Testis (tissue), 2 donors: ENCODE measurements at regions not wholly inside any gene's neighbourhood (a gene's known extent, or its start where the extent isn't known, plus 50 kb on each side); places are given as distances from the start of the nearest gene placed in this dataset.
A peak's percentile ranks its signal among the peaks of the same experiment; 100 is the strongest.

Source experiments
- DNase-seq: peaks from one replicate; pipeline ENCODE4 v3.0.0-alpha.2; 2019
- H3K27ac ChIP-seq, 2 donors: fragments of 200-600 bp; sonication (generic); one replicate each; pipeline ENCODE4 v1.5.1; 2019
- H3K27me3 ChIP-seq: fragments of 200-600 bp; sonication (generic); one replicate; pipeline ENCODE4 v1.5.1; 2019
- H3K36me3 ChIP-seq: fragments of 200-600 bp; sonication (generic); one replicate; pipeline ENCODE4 v1.5.1; 2017; ENCODE audit warnings: low read depth; ENCODE audit errors: missing control alignments
- H3K4me1 ChIP-seq: fragments of 200-600 bp; sonication (generic); one replicate; pipeline ENCODE4 v1.5.1; 2019
- H3K4me3 ChIP-seq, 2 donors: fragments of 200-600 bp; sonication (generic); one replicate each; pipeline ENCODE4 v1.5.1; 2017 to 2019
- H3K9me3 ChIP-seq: fragments of 200-600 bp; sonication (generic); one replicate; pipeline ENCODE4 v1.5.1; 2017
- POLR2A ChIP-seq: fragments of 450-650 bp; IDR thresholded peaks from one replicate; pipeline ENCODE4 v1.6.1; 2017; ENCODE audit warnings: antibody characterized with exemption, mild to moderate bottlenecking, moderate library complexity
- WGBS, 2 donors: methylation state at CpG; one replicate each; pipeline ENCODE4 v1.1.5; 2018; 5-methylcytosine and 5-hydroxymethylcytosine counted together
- intact Hi-C: fragments of 100-400 bp; cut with DNase I; formaldehyde crosslinking; loops from one replicate; pipeline ENCODE4 v1.15.1; 2023; ENCODE audit warnings: low total_unique reads
- TF ChIP-seq, protein P1 (sequence below), 3 experiments: fragments of 450-650 bp in 2 of 3; fragments of 200-600 bp in 1 of 3; sonication (generic) in 1 of 3; IDR thresholded peaks; one replicate each; pipeline ENCODE4 v1.5.1; 2016 to 2019; ENCODE audit warnings: antibody characterized with exemption in 3 of 3, mild to moderate bottlenecking in 2 of 3, moderate library complexity in 1 of 3

GRCh38 chr3:176816937-176817336, 380.3 kb downstream of the TBL1XR1 start:
- intact Hi-C loops = no loop called here
- no peaks in the 10 kb centered on the region for H3K4me1 ChIP-seq
- peak overlapping the region; percentile 26 to 42 for H3K4me3 ChIP-seq
- no peaks in the 10 kb centered on the region for H3K27me3 ChIP-seq
- no peak overlapping the region for H3K27ac ChIP-seq
- 69 to 78% methylated on average over 18 of the region's 18 CpGs for WGBS, 2 donors
- no peak for TF ChIP-seq POLR2A
- DNase-seq = peak; percentile 82
- no peaks in the 10 kb centered on the region for H3K9me3 ChIP-seq
- H3K36me3 ChIP-seq = no peaks in the 10 kb centered on the region

DNA sequence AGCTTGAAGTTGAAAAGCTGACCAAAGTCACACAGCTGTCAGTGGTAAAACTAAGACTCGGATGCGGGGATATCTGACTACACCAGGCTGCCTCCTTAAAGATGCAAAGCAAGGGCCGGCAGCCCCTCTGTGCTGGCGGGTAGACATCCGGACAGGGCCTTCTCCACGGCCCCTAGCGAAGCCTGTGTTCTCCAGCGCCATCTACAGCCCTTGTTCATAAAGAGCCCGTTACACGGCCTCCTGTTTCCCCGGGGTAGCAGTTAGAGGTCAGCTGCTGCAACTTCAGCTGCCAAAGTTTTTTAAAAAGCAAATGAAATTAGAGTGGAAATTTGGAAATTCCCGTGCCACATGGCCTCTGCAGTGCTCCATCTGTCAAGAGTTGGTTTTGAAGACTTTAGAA, 383.0 kb downstream of the TBL1XR1 start:
- no peaks in the 10 kb centered on the region for H3K4me1 ChIP-seq
- intact Hi-C loops = no loop called here
- 12 to 21% methylated on average over 10 to 12 of the region's 12 CpGs for WGBS, 2 donors
- no peak overlapping the region for H3K27ac ChIP-seq
- DNase-seq = peak; percentile 79
- TF ChIP-seq POLR2A = no peak
- TF ChIP-seq, protein P1, sequence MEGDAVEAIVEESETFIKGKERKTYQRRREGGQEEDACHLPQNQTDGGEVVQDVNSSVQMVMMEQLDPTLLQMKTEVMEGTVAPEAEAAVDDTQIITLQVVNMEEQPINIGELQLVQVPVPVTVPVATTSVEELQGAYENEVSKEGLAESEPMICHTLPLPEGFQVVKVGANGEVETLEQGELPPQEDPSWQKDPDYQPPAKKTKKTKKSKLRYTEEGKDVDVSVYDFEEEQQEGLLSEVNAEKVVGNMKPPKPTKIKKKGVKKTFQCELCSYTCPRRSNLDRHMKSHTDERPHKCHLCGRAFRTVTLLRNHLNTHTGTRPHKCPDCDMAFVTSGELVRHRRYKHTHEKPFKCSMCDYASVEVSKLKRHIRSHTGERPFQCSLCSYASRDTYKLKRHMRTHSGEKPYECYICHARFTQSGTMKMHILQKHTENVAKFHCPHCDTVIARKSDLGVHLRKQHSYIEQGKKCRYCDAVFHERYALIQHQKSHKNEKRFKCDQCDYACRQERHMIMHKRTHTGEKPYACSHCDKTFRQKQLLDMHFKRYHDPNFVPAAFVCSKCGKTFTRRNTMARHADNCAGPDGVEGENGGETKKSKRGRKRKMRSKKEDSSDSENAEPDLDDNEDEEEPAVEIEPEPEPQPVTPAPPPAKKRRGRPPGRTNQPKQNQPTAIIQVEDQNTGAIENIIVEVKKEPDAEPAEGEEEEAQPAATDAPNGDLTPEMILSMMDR (IDR thresholded peaks at IDR 0.05) = peak in 1 of 3 experiments; percentile 44
- no peak overlapping the region for H3K4me3 ChIP-seq
- no peaks in the 10 kb centered on the region for H3K36me3 ChIP-seq
- H3K27me3 ChIP-seq = no peaks in the 10 kb centered on the region
- no peaks in the 10 kb centered on the region for H3K9me3 ChIP-seq

- no peaks in the 10 kb centered on the region for H3K9me3 ChIP-seq
- TF ChIP-seq, protein P1 (IDR thresholded peaks at IDR 0.05) = no peak
- no peak for TF ChIP-seq POLR2A
- 58 to 86% methylated on average over 2 of the region's 2 CpGs for WGBS, 2 donors
- H3K4me1 ChIP-seq = no peaks in the 10 kb centered on the region
- no peaks in the 10 kb centered on the region for H3K36me3 ChIP-seq
- H3K27me3 ChIP-seq = no peaks in the 10 kb centered on the region
- DNase-seq = no peak
- no peak overlapping the region for H3K27ac ChIP-seq
- no peak overlapping the region for H3K4me3 ChIP-seq
- intact Hi-C loops = no loop called here
These were observed 389.3 kb downstream of the TBL1XR1 start for GRCh38 chr3:176807938-176808337.

- no peak for TF ChIP-seq POLR2A
- TF ChIP-seq, protein P1 (IDR thresholded peaks at IDR 0.05) = no peak
- WGBS, 2 donors = 75 to 80% methylated on average over 2 of the region's 2 CpGs
These were observed 397.6 kb downstream of the TBL1XR1 start for GRCh38 chr3:176799675-176800074.

DNA sequence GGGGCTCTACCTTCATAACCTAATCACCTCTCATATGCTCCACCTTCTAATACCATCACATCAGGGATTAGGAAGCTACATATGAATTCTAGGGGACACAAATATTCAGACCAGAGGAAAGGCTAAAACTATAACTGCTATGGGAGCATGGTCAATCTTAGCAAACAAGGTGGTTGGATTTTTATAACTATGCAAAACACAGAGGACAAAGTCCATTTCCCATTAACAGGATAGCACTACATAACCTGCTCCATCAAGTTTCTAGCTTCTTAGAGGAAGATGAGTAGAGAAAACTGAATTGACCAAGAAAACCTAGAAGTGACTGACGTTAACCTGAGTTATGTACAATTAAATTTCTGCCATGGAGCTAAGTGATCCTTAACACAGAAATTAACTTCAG, 398.6 kb downstream of the TBL1XR1 start:
- no peak overlapping the region for H3K27ac ChIP-seq
- WGBS, 2 donors = 86 to 92% methylated on average over 1 of the region's 1 CpG
- H3K27me3 ChIP-seq = no peaks in the 10 kb centered on the region
- H3K36me3 ChIP-seq = no peaks in the 10 kb centered on the region
- no peak overlapping the region for H3K4me3 ChIP-seq
- DNase-seq = no peak
- intact Hi-C loops = no loop called here
- H3K9me3 ChIP-seq = no peaks in the 10 kb centered on the region
- H3K4me1 ChIP-seq = no peaks in the 10 kb centered on the region
- TF ChIP-seq, protein P1 (IDR thresholded peaks at IDR 0.05) = no peak
- no peak for TF ChIP-seq POLR2A

More at GRCh38 chr3:176799675-176800074, 397.6 kb downstream of the TBL1XR1 start:
- Histone ChIP-seq H3K36me3 (no peaks in the 10 kb centered on the region), H3K27ac (no peak overlapping the region), H3K9me3 (no peaks in the 10 kb centered on the region), H3K4me1 (no peaks in the 10 kb centered on the region), H3K4me3 (no peak overlapping the region), H3K27me3 (no peaks in the 10 kb centered on the region)
- DNase-seq = no peak
- intact Hi-C loops = no loop called here
